Calu3 (cell line): ENCODE measurements at regions not wholly inside any gene's neighbourhood (a gene's known extent, or its start where the extent isn't known, plus 50 kb on each side); places are given as distances from the start of the nearest gene placed in this dataset.

Experiments used
- BruUV-seq: library from RNA; stranded (reverse); fragments of 400-500 nt; replicated peaks from 2 replicates; lab custom pipeline; 2021; lab: Mats Ljungman, UMichigan
- CTCF ChIA-PET: fragments of 300-600 bp; sonication (Branson Sonifier 250); formaldehyde crosslinking; loops from one replicate; lab custom pipeline; 2022; ENCODE audit warnings: antibody characterized with exemption; lab: Charles Lee
- DNase-seq: peaks from one replicate; pipeline ENCODE4 v3.0.0; 2022
- H3K27ac Mint-ChIP-seq: one replicate; pipeline ENCODE4 v1.8.0; 2022; ENCODE audit warnings: mixed read lengths; ENCODE audit not compliant: unreplicated experiment
- H3K27me3 Mint-ChIP-seq: one replicate; pipeline ENCODE4 v1.8.0; 2022; ENCODE audit warnings: mixed read lengths; ENCODE audit not compliant: unreplicated experiment
- H3K36me3 Mint-ChIP-seq: one replicate; pipeline ENCODE4 v1.8.0; 2022; ENCODE audit warnings: mild to moderate bottlenecking, moderate library complexity, mixed read lengths; ENCODE audit not compliant: insufficient read depth, unreplicated experiment
- H3K4me1 Mint-ChIP-seq: one replicate; pipeline ENCODE4 v1.8.0; 2022; ENCODE audit warnings: mild to moderate bottlenecking, low read depth, mixed read lengths; ENCODE audit not compliant: unreplicated experiment
- H3K4me3 Mint-ChIP-seq: one replicate; pipeline ENCODE4 v1.8.0; 2022; ENCODE audit warnings: mild to moderate bottlenecking, low read depth, moderate library complexity, mixed read lengths; ENCODE audit not compliant: unreplicated experiment
- H3K9me3 Mint-ChIP-seq: one replicate; pipeline ENCODE4 v1.8.0; 2022; ENCODE audit warnings: low read depth, mixed read lengths; ENCODE audit not compliant: unreplicated experiment
- intact Hi-C: fragments of 100-400 bp; cut with micrococcal nuclease; formaldehyde crosslinking; loops from one replicate; pipeline ENCODE4 v1.10.0; 2022; ENCODE audit not compliant: unreplicated experiment
- TF ChIP-seq, protein P1 (sequence below): fragments of 200-600 bp; IDR thresholded peaks from one replicate; pipeline ENCODE4 v1.8.0; 2022; ENCODE audit warnings: antibody characterized with exemption; ENCODE audit not compliant: unreplicated experiment

DNA sequence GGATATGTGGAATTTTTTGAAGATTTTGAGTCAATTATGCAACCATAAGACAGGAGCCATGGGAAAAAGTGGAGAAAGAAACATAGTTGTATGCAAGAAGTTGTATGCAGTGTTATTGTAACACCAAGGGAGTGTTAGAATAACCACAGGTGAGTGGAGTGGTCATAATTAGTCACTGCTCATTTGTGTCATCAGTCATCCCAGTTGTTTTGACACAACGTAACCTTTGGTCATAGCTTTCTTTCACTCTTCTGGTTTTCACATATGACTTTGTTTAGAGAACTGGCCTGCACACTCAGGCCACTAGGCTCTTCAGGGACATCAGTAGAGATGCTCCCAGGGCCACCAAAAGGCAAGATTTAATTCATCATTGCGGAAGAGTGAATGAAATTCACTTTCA lies 158.7 kb upstream of the HMHB1 start:
- intact Hi-C loops = no loop called here
- CTCF ChIA-PET = no interaction called here
- Mint-ChIP-seq H3K4me1 (peaks cover 33% of the 10 kb centered on the region), H3K36me3 (no peaks in the 10 kb centered on the region), H3K27me3 (no peaks in the 10 kb centered on the region), H3K27ac (peak overlapping the region; percentile 3), H3K4me3 (no peak overlapping the region), H3K9me3 (peaks cover 2% of the 10 kb centered on the region)
- no peak for DNase-seq
- TF ChIP-seq, protein P1, sequence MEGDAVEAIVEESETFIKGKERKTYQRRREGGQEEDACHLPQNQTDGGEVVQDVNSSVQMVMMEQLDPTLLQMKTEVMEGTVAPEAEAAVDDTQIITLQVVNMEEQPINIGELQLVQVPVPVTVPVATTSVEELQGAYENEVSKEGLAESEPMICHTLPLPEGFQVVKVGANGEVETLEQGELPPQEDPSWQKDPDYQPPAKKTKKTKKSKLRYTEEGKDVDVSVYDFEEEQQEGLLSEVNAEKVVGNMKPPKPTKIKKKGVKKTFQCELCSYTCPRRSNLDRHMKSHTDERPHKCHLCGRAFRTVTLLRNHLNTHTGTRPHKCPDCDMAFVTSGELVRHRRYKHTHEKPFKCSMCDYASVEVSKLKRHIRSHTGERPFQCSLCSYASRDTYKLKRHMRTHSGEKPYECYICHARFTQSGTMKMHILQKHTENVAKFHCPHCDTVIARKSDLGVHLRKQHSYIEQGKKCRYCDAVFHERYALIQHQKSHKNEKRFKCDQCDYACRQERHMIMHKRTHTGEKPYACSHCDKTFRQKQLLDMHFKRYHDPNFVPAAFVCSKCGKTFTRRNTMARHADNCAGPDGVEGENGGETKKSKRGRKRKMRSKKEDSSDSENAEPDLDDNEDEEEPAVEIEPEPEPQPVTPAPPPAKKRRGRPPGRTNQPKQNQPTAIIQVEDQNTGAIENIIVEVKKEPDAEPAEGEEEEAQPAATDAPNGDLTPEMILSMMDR = no peak
- no TSS peak for BruUV-seq

DNA sequence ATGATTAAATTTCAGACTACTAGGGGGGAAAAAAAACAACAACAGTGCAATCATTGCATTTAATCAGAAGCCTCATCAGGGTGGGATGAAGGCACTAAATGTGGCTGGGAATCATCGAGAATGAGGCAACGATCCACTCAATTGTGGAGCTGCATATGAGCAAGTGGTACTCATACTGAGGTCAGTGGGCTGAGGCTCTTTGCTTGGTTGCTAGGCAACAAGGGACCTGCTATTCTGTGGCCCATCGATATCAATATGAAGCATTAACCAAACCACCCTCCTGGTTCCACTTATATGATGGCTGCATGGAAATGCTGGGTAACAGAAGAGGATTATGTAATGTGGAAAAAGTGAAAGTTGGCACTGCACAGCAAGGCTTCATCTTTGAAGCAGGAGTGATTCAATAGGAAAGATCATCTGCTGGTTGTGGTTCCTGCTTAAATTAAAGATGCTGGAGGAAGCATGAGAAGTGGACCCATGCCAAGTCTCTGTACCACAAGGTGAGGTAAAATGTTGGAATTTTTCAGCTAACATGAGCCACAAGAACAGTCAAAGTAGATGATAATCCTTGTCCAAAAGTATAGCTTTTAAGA lies 159.8 kb upstream of the HMHB1 start:
- H3K27ac Mint-ChIP-seq = peak overlapping the region; percentile 36
- intact Hi-C loops = no loop called here
- no peaks in the 10 kb centered on the region for H3K36me3 Mint-ChIP-seq
- no peak for DNase-seq
- CTCF ChIA-PET = interaction anchor here (1.0 kb wide), 1 partner anchor 10 kb away, joined by 3 read pairs; no protein-coding TSS in a partner anchor
- no peaks in the 10 kb centered on the region for H3K27me3 Mint-ChIP-seq
- TF ChIP-seq, protein P1 = no peak
- H3K4me3 Mint-ChIP-seq = no peak overlapping the region
- H3K9me3 Mint-ChIP-seq = peaks cover 2% of the 10 kb centered on the region
- BruUV-seq = no TSS peak
- H3K4me1 Mint-ChIP-seq = peaks cover 23% of the 10 kb centered on the region

DNA sequence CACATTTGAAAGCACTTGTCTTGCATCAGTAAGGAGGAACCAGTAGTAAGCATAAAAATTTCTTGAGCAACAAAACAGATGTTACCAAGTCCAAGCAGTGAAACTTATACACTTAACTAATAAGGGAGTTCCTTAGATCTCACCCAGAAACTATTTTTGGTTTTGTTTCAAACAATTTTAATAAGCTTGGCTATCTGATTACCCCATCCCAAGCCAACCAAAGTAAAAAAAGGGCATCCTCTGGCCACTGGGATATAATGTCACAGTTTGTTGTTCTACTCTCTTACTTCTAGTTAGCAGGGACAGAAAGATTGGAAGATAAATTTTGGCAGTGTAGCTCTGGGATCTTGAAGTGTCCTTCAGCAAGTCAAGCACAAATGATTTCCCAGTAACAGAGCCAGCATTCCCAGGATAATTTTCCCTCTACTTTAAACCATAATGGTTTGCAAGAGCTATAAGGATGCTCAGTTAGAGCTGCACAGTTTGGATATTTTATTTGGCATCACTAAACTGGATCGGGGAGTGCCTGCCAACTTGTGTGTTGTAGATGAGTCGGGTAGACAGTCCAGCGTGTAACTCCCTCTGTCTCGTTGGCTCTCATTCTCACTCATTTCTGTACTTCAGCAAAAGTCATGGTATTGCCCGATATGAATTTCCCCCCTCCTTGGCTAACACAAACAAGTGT lies 161.9 kb upstream of the HMHB1 start:
- peaks cover 2% of the 10 kb centered on the region for H3K9me3 Mint-ChIP-seq
- no peak overlapping the region for H3K4me3 Mint-ChIP-seq
- H3K4me1 Mint-ChIP-seq = peaks cover 22% of the 10 kb centered on the region
- H3K27ac Mint-ChIP-seq = no peak overlapping the region
- TF ChIP-seq, protein P1 = no peak
- no peak for DNase-seq
- H3K27me3 Mint-ChIP-seq = no peaks in the 10 kb centered on the region
- no peaks in the 10 kb centered on the region for H3K36me3 Mint-ChIP-seq
- intact Hi-C loops = no loop called here
- no TSS peak for BruUV-seq
- CTCF ChIA-PET = no interaction called here

DNA sequence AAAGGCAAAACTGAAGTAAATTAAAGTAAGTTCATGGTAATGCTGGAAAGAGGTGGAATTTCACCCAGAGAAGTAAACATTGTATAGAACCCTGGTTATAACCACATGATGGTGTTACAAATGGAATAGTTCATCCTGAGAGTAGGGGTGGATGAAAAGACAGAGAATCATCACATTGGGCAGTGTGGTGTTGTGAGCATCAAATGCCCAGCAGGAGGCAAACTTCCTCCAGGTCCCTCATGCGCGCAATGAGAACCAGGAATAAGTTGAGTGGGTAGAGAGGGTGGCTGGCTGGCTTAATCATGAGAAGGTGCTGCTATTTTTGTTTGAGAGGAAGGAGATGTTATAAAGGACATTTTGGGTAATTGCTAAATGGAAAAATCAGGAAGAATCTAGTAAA lies 163.3 kb upstream of the HMHB1 start:
- Mint-ChIP-seq H3K9me3 (peaks cover 1% of the 10 kb centered on the region), H3K4me1 (peaks cover 19% of the 10 kb centered on the region), H3K4me3 (no peak overlapping the region), H3K27me3 (no peaks in the 10 kb centered on the region), H3K27ac (no peak overlapping the region), H3K36me3 (no peaks in the 10 kb centered on the region)
- CTCF ChIA-PET = no interaction called here
- BruUV-seq = no TSS peak
- intact Hi-C loops = no loop called here
- DNase-seq = no peak
- TF ChIP-seq, protein P1 = no peak
